A204.1 (cell line): ENCODE measurements at regions not wholly inside any gene's neighbourhood (a gene's known extent, or its start where the extent isn't known, plus 50 kb on each side); places are given as distances from the start of the nearest gene placed in this dataset.

Source experiments
- FAIRE-seq: peaks from 2 replicates; lab custom pipeline; 2012; peaks lifted over from hg19 to GRCh38; lab: Jason Lieb, UNC

GRCh38 chr13:39244561-39245230 is 206.4 kb downstream of the NHLRC3 start:
- FAIRE-seq = no peak

- no peak for FAIRE-seq
Measured at GRCh38 chr13:39245688-39246087, 207.4 kb downstream of the NHLRC3 start.

- no peak for FAIRE-seq
Measured at GRCh38 chr13:39249982-39250381, 211.7 kb downstream of the NHLRC3 start.

GRCh38 chr13:39250440-39250839 is 212.2 kb downstream of the NHLRC3 start:
- FAIRE-seq = no peak

- no peak for FAIRE-seq
Measured at GRCh38 chr13:39251340-39251739, 213.1 kb downstream of the NHLRC3 start.

- FAIRE-seq = no peak
Measured at GRCh38 chr13:39253774-39254173, 215.5 kb downstream of the NHLRC3 start.

- no peak for FAIRE-seq
Measured at GRCh38 chr13:39254601-39255000, 216.3 kb downstream of the NHLRC3 start.

GRCh38 chr13:39257642-39258041 is 219.4 kb downstream of the NHLRC3 start:
- FAIRE-seq = no peak

- no peak for FAIRE-seq
Measured at GRCh38 chr13:39259371-39260140, 221.3 kb downstream of the NHLRC3 start.

- FAIRE-seq = peak; percentile 82
Measured at GRCh38 chr13:39263033-39263432, 224.8 kb downstream of the NHLRC3 start.

- no peak for FAIRE-seq
Measured at GRCh38 chr13:39263531-39263930, 225.3 kb downstream of the NHLRC3 start.

- no peak for FAIRE-seq
Measured at GRCh38 chr13:39266426-39266825, 228.2 kb downstream of the NHLRC3 start.

- no peak for FAIRE-seq
Measured at GRCh38 chr13:39268398-39268797, 230.1 kb downstream of the NHLRC3 start.

GRCh38 chr13:39269004-39269403 is 230.7 kb downstream of the NHLRC3 start:
- no peak for FAIRE-seq

- no peak for FAIRE-seq
Measured at GRCh38 chr13:39269411-39269810, 231.2 kb downstream of the NHLRC3 start.

- no peak for FAIRE-seq
Measured at GRCh38 chr13:39272994-39273393, 234.7 kb downstream of the NHLRC3 start.

- no peak for FAIRE-seq
Measured at GRCh38 chr13:39273953-39274738, 235.9 kb downstream of the NHLRC3 start.

- FAIRE-seq = no peak
Measured at GRCh38 chr13:39274739-39275325, 236.6 kb downstream of the NHLRC3 start.

GRCh38 chr13:39279077-39279476 is 240.8 kb downstream of the NHLRC3 start:
- FAIRE-seq = no peak

- FAIRE-seq = no peak
Measured at GRCh38 chr13:39281539-39282150, 243.4 kb downstream of the NHLRC3 start.

- FAIRE-seq = no peak
Measured at GRCh38 chr13:39282400-39282972, 244.2 kb downstream of the NHLRC3 start.

GRCh38 chr13:39283072-39283471 is 244.8 kb downstream of the NHLRC3 start:
- no peak for FAIRE-seq
